Amygdala (tissue), 56 donors: ENCODE measurements at regions not wholly inside any gene's neighbourhood (a gene's known extent, or its start where the extent isn't known, plus 50 kb on each side); places are given as distances from the start of the nearest gene placed in this dataset.
"Not testable (repeated sequence)": the region's sequence is repeated elsewhere in the genome, so short reads cannot be mapped to it uniquely, and the experiment has no call there.

ENCODE experiments used
- DNase-seq, 56 donors: peaks; one replicate each; lab custom pipeline; 2025; lab: John Stamatoyannopoulos, UW

DNA sequence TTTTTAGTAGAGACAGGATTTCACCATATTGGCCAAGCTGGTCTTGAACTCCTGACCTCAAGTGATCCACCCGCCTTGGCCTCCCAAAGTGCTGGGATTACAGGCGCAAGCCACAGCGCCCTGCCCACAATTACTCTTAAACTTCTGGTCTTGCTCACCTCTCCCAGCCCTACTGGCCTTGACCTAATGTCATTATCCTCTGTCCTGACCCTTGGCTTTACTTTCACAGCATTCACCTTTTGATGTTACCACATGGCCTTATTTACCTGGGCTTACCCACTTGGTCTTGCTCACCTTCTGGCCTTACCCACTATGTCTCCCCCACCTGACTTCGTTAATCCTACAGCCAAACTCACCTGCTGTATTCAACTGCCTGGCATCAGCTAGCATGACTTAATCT lies 105.9 kb downstream of the IL12A start:
- no peak for DNase-seq

DNA sequence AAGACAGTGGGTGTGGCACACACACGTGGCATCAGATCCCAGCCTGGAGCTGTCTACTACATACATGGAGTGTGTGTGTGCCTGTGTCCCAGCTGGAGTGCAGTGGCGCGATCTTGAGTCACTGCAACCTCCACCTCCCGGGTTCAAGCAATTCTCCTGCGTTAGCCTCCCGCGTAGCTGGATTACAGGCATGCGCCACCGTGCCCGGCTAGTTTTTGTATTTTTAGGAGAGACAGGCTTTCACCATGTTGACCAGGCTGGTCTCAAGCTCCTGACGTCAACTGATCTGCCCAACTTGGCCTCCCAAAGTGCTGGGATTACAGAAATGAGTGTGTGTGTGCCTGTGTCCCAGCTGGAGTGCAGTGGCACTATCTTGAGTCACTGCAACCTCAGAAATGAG lies 108.8 kb downstream of the IL12A start:
- DNase-seq: no peak

DNA sequence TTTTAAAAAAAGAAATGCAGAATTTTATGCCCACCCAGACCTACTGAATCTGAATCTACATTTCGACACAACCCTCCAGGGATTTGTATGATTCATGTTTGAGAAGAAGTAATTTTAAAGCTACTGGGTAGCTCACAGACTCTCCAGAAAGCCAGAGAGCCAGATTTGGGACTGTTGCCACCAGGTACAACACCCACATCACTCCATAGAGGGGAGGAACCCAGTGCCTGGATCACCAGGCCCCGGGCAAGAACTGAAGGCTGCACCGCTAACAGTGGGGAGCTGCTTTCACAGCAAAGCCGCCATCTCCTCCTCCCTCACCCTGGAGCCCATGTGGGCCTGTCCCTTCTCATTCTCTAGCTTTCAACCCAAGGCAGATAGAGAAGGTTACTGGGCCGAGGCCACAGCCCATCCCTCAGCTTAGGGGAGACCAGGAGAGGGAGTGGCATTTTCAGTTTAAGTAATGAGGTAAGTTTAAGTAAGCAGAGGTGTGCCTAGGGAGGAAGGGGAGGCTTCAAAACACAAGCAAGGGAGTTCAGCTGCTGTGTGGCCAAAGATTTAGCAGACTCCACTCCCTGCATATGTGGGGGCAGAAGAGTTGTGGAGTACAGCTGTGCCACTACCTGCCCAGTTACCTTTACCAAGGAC lies 109.8 kb downstream of the IL12A start:
- no peak for DNase-seq

DNA sequence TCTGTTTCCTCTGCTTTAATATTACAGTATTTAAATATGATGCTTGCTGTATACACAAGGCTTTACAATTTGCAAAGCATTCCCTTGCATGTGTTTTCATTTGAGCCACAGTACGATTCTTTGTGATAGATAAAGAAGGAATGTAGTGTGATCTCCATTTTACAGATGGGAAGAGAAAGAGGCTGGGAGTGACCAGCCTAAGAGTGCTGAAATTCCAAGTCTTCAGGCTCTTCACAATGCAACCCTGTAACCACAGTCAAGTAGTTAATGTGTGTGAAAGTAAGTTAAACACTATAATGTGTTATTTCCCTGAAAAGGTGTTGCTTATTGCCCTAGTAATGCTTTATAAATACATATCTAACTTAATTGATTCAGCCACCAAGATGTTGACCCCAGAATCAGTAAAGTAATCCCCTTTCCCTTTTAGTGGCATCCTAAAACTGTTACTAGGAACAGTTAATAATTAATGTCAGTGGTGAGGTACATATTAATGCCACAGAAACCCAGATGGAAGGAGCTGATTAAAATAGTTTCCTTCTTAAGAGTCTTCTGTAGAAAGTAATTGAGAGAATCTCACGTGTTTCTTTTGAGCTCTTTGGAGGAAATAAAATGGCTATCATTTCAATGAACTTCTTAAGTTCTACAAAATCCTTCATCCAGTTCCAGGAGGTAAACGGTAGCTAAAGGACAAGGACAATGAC lies 110.4 kb downstream of the IL12A start:
- DNase-seq: no peak

DNA sequence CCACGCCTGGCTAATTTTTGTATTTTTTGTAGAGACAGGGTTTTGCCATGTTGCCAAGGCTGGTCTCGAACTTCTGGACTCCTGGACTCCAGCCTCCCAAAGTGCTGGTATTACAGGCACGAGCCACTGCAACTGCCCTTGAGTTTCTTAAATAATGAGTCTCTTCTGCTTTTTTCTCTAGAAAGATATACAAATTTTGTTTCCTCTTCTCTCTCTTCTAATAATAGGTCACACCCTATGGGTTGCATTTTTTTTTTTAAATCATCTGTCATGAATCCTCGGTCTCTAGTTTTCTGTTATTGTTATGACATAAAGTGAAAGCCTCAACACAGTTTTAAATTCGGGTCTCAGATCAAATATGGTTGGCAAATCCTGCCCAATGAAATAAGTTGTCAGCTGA lies 111.2 kb downstream of the IL12A start:
- DNase-seq: no peak

DNA sequence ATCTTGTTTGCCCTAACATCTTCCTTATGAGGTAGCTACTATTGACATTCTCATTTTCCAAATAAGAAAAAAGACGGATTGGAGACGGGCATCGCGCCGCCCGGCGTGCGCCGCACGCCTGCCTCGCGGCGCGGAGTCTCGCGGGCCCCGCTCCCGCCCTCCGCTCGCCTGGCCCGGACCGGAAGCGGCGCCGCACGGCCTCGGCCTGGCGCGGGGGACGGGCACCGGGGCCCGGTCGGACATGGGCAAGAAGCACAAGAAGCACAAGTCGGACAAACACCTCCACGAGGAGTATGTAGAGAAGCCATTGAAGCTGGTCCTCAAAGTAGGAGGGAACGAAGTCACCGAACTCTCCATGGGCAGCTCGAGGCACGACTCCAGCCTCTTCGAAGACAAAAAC lies 112.0 kb downstream of the IL12A start:
- DNase-seq: no peak

DNA sequence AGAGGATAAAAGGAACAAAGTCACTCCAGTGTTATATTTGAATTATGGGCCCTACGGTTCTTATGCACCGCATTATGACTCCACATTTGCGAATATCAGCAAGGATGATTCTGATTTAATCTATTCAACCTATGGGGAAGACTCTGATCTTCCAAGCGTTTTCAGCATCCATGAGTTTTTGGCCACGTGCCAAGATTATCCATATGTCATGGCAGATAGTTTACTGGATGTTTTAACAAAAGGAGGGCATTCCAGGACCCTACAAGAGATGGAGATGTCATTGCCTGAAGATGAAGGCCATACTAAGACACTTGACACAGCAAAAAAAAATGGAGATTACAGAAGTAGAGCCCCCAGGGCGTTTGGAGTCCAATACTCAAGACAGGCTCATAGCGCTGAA lies 113.4 kb downstream of the IL12A start:
- not testable (repeated sequence) for DNase-seq

DNA sequence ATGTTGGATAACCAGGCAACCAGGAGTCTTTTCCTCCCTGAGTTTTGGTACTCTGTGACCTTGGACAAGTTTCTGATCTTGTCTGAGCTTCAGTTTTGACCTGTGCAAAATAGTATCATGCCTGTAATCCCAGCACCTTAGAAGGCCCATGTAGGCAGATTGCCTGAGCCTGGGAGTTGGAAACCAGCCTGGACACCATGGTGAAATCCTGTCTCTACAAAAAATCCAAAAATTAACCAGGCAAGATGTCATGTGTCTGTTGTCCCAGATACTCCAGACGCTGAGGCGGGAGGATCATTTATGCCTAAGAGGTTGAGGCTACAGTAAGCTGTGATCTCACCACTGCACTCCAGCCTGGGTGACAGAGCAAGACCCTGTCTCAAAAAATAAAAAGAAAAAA lies 114.8 kb downstream of the IL12A start:
- DNase-seq: no peak

DNA sequence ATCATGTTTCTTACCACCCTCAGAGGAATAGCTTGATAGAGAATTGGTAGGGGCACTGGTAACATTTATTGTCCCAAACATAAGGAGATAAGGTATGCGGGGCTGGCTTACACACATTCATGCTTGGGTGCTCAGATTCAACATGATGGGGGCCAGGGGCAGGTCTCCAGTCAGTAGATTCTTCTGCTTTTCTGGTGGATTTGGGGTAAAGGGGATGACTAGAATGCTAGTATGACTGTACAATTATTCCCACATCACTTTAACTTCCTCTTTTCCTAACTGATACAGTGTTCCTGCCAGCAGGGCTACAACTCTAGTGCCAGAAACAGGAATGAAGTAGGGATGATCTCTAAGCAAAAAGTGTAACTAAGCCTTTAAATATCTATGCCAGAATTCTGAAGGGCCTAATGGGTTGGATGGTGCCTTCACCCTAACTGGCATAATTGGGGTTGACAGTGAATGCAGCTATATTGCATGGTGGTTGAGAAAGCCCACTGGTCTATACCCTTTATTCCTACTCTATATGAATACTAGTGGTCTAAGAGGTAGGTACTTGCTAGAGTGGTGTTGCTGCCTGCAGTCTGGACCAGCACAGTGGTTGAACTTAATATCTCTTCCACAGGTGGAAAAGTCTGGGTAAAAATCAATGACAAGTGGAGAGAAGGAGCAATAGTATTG lies 117.4 kb downstream of the IL12A start:
- no peak for DNase-seq

DNA sequence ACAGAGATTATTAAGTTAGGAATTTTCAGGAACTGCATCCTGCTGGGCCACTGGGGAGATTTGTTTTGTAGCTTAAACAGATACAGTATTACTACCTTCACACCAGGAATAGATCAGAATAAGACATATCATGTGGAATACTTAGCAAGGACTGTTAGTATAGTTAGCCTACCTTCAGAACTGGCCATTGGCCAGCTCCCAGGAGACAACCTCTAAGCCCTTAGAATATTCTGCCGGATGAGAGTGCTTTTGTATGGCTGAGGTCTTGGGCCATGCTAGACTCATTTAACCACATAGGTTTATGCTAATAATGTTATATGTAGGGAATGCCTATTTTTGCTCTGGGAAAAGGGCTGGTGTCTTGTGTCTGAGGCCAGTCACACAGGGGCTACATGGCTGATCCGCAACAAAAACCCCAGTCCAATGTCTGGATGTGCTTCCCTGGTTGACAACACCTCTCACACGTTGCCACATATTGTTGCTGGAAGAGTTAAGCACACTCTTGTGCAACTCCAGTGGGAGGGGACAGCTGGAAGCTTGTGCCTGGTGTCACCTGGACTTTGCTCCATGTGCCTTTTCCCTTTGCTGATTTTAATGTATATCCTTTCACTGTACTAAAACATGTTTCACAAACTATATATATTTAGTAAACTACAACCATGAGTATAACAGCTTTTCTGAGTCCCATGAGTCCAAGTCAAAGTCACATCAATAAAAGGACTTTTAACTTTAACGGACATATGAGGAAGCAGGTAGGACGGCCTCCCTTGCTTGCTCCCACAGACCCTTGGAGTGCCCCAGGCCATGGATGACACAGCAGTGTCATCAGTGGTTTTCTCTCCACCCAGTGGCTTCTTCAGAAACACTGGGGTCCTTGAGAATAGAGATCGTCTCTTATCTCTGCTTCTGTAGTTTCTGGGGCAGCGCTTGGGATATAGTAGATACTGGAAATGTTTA lies 118.0 kb upstream of the C3orf80 start:
- no peak for DNase-seq

DNA sequence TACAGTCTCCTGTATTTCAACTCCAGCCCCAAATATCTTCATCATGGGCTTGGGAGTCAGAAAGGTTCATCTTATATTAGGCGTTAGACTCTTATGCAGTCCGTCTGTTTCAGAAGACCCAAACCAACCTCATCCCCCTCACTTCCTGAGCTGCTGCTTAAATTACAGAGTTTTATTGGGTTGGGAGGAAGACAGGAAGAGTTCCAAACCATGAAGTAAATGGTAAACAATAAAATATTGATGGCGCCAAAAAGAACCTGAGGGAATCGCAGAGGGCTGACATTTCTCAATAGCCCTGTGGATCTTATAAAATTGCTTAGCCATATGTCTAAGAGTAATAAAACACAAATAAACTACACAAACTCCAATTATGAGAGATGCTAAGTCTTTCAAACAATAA lies 116.9 kb upstream of the C3orf80 start:
- DNase-seq: no peak

DNA sequence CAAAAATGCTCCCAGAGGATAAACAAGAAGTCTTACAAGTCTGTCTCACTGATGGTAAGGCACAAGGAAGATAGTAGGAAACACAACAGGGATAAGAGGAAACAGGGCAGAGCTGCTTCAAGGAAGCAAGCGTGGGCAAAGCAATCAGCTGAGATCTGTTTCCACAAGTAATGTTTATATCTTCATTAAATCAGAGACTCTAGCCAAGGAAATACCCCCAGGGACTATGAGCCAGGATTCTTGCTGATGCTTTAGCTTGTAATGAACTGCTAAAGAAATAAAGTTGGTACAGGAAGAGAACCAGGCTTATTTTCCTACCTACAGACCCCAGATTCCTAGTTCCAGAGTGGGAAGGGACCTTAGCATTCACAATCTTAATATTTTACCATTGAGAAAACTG lies 112.7 kb upstream of the C3orf80 start:
- DNase-seq: peak in 2 of 56 donors; percentile 3 to 6

DNA sequence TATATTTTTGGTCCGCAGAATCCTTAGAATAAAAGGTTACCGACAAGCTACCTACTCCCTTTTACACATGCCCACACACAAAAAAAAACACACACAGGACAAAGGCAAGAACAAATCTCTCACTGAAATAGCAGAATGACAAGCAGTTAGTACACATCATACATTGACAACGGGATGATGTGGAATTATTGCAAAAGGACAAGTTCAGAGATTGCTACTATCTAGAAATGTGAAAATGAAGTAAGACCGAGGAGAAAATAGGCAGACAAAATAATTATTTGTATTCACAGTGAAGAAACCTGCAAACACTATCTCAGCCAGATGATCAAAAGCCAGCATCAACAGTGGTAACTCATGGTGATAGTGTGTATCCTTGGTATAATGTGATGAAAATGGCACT lies 112.2 kb upstream of the C3orf80 start:
- DNase-seq: no peak

DNA sequence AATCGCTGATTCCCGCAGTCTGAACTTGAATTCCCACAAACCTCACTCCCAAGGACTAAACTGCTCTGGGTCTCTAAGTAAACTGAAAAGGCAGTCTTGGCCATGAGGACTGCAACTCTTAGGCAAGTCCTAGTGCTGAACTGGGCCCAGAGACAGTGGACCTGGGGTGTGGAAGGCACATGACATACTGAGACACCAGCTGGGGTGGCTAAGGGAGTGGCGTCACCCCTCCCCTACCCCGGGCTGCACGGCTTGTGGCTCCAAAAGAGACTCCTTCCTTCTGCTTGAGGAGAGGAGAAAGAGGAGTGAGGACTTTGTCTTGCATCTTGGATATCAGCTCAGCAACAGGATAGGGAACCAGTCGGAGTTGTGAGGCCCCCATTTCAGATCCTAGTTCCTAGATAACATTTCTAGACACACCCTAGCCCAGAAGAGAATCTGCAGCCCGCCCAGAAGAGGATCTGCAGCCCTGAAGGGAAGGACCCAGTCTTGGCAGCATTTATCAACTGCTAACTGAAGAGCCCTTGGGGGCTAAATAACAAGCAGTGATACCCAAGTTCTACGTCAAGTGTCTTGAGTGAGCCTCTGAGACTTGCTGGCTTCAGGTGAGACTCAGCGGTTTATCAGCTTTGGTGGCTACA lies 110.7 kb upstream of the C3orf80 start:
- no peak for DNase-seq

DNA sequence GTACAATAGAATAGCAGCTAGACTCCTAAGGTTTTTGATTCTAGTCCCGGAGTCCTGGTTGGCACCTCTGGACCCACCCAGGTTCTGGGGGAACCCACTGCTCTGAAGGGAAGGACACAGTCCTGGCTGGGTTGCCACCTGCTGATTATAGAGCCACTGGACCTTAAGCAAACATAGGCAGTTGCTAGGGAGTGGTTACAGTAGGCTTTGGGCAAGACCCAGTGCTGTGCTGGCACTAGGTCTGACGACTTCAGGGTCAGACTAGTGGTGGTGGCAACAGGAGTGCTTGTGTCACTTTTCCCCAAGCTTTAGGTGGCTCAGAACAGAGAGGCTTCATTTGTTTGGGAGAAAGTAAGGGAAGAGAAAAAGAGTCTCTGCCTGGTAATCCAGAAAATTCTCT lies 109.8 kb upstream of the C3orf80 start:
- no peak for DNase-seq

DNA sequence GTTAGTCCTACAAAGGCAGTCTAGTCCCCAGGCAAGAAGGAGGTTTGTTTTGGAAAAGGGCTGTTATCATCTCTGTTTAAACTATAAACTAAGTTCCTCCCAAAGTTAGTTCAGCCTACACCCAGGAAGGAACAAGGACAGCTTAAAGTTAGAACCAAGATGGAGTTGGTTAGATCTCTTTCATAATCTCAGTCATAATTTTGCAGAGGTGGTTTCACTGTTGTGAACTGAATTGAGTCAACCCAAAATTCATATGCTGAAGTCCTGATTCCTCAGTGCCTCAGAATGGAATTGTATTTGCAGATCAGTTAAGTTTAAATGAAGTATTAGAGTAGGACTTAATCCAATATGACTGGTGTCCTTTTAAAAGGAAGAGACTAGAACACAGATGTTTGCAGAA lies 101.0 kb upstream of the C3orf80 start:
- DNase-seq: no peak

DNA sequence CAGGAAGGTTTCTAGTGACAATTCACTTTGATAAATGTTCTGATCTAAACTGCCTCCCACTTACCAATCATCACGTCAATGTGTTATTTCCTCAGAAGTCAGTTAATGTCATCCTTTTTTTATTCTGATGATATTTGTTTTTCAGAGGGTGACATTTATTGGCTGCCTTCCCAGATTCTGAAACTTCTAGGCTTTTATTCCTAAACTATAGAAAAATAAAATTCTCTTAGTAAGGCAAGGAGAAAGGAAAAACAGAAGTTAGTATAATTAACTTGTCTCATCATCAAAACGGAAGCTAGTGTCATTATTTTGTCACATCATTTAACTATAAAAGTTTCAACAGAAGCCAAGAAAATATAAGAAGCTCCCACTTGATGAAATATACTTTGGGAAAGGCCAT lies 100.0 kb upstream of the C3orf80 start:
- no peak for DNase-seq

DNA sequence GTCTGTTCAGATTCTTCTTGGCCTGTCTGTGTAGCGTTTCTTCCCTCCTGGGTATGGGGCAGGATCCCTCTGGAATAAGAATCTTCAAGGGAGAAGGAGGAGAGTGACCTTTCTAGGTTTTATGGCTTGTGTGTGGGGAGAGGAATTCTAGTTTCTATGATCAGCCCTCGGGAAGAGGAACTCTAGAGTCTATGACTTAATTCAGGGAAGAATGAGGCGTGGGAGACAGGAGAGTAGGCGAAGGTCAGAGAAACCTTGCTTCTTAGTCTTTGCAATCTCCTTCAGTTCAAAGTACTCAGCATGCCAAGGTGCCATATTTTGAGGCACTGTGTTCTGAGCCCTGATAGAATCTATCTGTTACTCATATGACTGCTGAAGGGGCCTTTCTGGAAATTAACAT lies 99.2 kb upstream of the C3orf80 start:
- DNase-seq: no peak

DNA sequence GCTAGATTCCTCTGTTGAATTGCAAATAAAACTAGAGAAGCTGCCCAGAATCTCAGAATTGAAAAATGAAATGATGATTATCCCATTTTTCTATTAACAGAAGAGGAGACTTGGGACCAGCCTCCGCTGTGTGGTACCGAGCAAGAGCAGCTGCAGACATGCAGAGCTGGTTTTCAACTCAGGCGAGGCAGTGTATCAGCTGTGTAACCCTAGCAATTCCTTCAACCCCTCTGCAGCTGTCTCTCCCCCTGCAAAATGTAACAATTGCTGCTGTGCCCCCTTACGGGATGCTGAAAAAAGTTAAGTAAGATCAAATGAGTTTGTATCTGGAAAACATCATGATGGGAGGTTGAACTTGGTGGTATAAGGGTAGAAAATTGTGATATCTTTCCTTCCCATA lies 98.5 kb upstream of the C3orf80 start:
- DNase-seq: no peak

DNA sequence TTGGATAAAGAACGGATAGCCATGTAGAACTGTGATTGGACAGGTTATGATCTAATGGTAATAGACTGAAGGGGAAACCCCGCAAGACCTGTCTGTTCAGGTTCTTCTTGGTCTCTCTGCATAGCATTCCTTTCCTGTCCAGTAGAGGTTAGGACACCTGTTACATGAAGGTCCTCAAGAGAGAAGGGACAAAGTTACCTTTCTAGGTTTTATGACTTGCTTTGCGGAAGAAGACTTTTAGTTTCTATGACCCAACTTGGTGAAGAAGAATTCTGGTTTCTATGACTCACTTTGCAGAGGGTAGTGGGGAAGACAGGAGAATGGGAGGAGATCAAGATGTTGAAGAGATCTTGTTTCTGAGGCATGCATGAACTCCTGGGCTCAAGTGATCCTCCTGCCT lies 97.9 kb upstream of the C3orf80 start:
- no peak for DNase-seq
